Ishikawa (cell line): ENCODE measurements at regions not wholly inside any gene's neighbourhood (a gene's known extent, or its start where the extent isn't known, plus 50 kb on each side); places are given as distances from the start of the nearest gene placed in this dataset.

Experiments used
- CEBPB ChIP-seq: IDR thresholded peaks from 2 replicates; pipeline ENCODE4 v1.6.1; 2012
- CREB1 ChIP-seq: IDR thresholded peaks from 2 replicates; pipeline ENCODE4 v1.6.1; 2012; ENCODE audit warnings: low read depth
- EGR1 ChIP-seq: IDR thresholded peaks from 2 replicates; pipeline ENCODE4 v1.6.1; 2012
- EP300 ChIP-seq: IDR thresholded peaks from 2 replicates; pipeline ENCODE4 v1.6.1; 2012; ENCODE audit warnings: borderline replicate concordance
- FOXM1 ChIP-seq: IDR thresholded peaks from 2 replicates; pipeline ENCODE4 v1.6.1; 2012; ENCODE audit warnings: low read depth, borderline replicate concordance
- NFIC ChIP-seq: IDR thresholded peaks from 2 replicates; pipeline ENCODE4 v1.6.1; 2012
- RAD21 ChIP-seq: IDR thresholded peaks from 2 replicates; pipeline ENCODE4 v1.6.1; 2012; ENCODE audit warnings: low read depth
- TAF1 ChIP-seq: IDR thresholded peaks from 2 replicates; pipeline ENCODE4 v1.6.1; 2012; ENCODE audit warnings: low read depth, mild to moderate bottlenecking
- TCF12 ChIP-seq: IDR thresholded peaks from 2 replicates; pipeline ENCODE4 v1.6.1; 2012; ENCODE audit warnings: low read depth
- TEAD4 ChIP-seq: IDR thresholded peaks from 2 replicates; pipeline ENCODE4 v1.6.1; 2012
- YY1 ChIP-seq: IDR thresholded peaks from 2 replicates; pipeline ENCODE4 v1.6.1; 2012; ENCODE audit warnings: low read depth
- TF ChIP-seq, protein P1 (sequence below): IDR thresholded peaks from 2 replicates; pipeline ENCODE4 v1.6.1; 2012
- TF ChIP-seq, protein P2 (sequence below): IDR thresholded peaks from 2 replicates; pipeline ENCODE4 v1.6.1; 2012
- TF ChIP-seq, protein P3 (sequence below): IDR thresholded peaks from 2 replicates; pipeline ENCODE4 v1.6.1; 2012; ENCODE audit warnings: low read depth, mild to moderate bottlenecking

DNA sequence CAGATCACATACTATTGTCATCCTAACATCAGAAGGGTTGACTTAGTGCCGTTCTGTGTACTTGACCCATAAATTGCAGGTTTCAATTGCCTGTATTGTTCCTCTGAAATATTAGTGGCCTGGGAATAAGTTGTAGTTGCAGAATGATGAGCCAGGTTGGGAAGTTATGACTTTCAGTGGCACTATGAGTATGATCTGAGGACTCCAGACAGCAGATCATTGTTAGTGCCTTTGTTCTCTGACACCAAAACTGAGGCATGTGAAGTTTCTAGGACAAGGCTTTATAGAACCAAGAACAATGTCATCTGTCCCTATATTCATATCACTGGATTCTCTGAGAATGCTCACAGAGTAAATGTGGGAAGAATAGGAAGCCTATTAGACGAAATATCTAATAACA lies 403.7 kb downstream of the STK39 start:
- TF ChIP-seq, protein P1, sequence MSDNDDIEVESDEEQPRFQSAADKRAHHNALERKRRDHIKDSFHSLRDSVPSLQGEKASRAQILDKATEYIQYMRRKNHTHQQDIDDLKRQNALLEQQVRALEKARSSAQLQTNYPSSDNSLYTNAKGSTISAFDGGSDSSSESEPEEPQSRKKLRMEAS, result no peak
- TF ChIP-seq, protein P2, sequence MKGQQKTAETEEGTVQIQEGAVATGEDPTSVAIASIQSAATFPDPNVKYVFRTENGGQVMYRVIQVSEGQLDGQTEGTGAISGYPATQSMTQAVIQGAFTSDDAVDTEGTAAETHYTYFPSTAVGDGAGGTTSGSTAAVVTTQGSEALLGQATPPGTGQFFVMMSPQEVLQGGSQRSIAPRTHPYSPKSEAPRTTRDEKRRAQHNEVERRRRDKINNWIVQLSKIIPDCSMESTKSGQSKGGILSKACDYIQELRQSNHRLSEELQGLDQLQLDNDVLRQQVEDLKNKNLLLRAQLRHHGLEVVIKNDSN, result no peak
- TF ChIP-seq CREB1, result no peak
- TF ChIP-seq EP300, result no peak
- no peak for TF ChIP-seq NFIC
- no peak for TF ChIP-seq TAF1
- TF ChIP-seq TCF12, result no peak
- no peak for TF ChIP-seq RAD21
- TF ChIP-seq CEBPB, result no peak
- no peak for TF ChIP-seq FOXM1
- no peak for TF ChIP-seq TEAD4
- TF ChIP-seq, protein P3, sequence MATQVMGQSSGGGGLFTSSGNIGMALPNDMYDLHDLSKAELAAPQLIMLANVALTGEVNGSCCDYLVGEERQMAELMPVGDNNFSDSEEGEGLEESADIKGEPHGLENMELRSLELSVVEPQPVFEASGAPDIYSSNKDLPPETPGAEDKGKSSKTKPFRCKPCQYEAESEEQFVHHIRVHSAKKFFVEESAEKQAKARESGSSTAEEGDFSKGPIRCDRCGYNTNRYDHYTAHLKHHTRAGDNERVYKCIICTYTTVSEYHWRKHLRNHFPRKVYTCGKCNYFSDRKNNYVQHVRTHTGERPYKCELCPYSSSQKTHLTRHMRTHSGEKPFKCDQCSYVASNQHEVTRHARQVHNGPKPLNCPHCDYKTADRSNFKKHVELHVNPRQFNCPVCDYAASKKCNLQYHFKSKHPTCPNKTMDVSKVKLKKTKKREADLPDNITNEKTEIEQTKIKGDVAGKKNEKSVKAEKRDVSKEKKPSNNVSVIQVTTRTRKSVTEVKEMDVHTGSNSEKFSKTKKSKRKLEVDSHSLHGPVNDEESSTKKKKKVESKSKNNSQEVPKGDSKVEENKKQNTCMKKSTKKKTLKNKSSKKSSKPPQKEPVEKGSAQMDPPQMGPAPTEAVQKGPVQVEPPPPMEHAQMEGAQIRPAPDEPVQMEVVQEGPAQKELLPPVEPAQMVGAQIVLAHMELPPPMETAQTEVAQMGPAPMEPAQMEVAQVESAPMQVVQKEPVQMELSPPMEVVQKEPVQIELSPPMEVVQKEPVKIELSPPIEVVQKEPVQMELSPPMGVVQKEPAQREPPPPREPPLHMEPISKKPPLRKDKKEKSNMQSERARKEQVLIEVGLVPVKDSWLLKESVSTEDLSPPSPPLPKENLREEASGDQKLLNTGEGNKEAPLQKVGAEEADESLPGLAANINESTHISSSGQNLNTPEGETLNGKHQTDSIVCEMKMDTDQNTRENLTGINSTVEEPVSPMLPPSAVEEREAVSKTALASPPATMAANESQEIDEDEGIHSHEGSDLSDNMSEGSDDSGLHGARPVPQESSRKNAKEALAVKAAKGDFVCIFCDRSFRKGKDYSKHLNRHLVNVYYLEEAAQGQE, result no peak
- TF ChIP-seq YY1, result no peak
- TF ChIP-seq EGR1, result no peak
